NOMO-1 treated with DMSO at 0.1 percent for 48 hours (cell line): ENCODE measurements at regions not wholly inside any gene's neighbourhood (a gene's known extent, or its start where the extent isn't known, plus 50 kb on each side); places are given as distances from the start of the nearest gene placed in this dataset.

Source experiments
- DNase-seq: peaks from one replicate; lab custom pipeline; 2025; ENCODE audit not compliant: unreplicated experiment; lab: John Stamatoyannopoulos, UW

GRCh38 chr11:111044751-111045406, 200.6 kb upstream of the POU2AF2 start:
- no peak for DNase-seq

- DNase-seq, result no peak
Measured at GRCh38 chr11:111039982-111040381, 205.5 kb upstream of the POU2AF2 start.

GRCh38 chr11:111035746-111036145, 209.8 kb upstream of the POU2AF2 start:
- no peak for DNase-seq

GRCh38 chr11:111026241-111026640, 219.3 kb upstream of the POU2AF2 start:
- no peak for DNase-seq

GRCh38 chr11:111021131-111021530, 224.4 kb upstream of the POU2AF2 start:
- no peak for DNase-seq

- DNase-seq, result peak; percentile 84
Measured at GRCh38 chr11:111019871-111020670, 225.5 kb upstream of the POU2AF2 start.

- DNase-seq, result peak; percentile 71
Measured at GRCh38 chr11:111019451-111019850, 226.1 kb upstream of the POU2AF2 start.

GRCh38 chr11:111018566-111018965, 227.0 kb upstream of the POU2AF2 start:
- peak; percentile 48 for DNase-seq

- no peak for DNase-seq
Measured at GRCh38 chr11:111012491-111012890, 233.0 kb upstream of the POU2AF2 start.

GRCh38 chr11:111011275-111011594, 234.3 kb upstream of the POU2AF2 start:
- no peak for DNase-seq

- DNase-seq, result no peak
Measured at GRCh38 chr11:111010391-111011274, 234.9 kb upstream of the POU2AF2 start.

- no peak for DNase-seq
Measured at GRCh38 chr11:111006227-111006626, 239.3 kb upstream of the POU2AF2 start.

- no peak for DNase-seq
Measured at GRCh38 chr11:111001986-111002611, 243.4 kb upstream of the POU2AF2 start.

GRCh38 chr11:111001081-111001430, 244.5 kb upstream of the POU2AF2 start:
- no peak for DNase-seq

GRCh38 chr11:111000400-111001080, 245.0 kb upstream of the POU2AF2 start:
- DNase-seq, result no peak

GRCh38 chr11:110992481-110992880, 253.0 kb upstream of the POU2AF2 start:
- no peak for DNase-seq

GRCh38 chr11:110991661-110992355, 253.7 kb upstream of the POU2AF2 start:
- no peak for DNase-seq

GRCh38 chr11:110990311-110990710, 255.2 kb upstream of the POU2AF2 start:
- no peak for DNase-seq

GRCh38 chr11:110989428-110990133, 255.9 kb upstream of the POU2AF2 start:
- peak; percentile 87 for DNase-seq

GRCh38 chr11:110988671-110989070, 256.9 kb upstream of the POU2AF2 start:
- no peak for DNase-seq
